ENCODE measurements at regions not wholly inside any gene's neighbourhood (a gene's known extent, or its start where the extent isn't known, plus 50 kb on each side); places are given as distances from the start of the nearest gene placed in this dataset.

GRCh38 chr2:23292024-23292423 lies 93.0 kb upstream of the KLHL29 start:
- TF ChIP-seq CTCF (IDR thresholded peaks at IDR 0.05) = no peak
- TF ChIP-seq POLR2A (IDR thresholded peaks at IDR 0.05) = no peak

Measured in testis (tissue), 2 donors.